ENCODE measurements at regions not wholly inside any gene's neighbourhood (a gene's known extent, or its start where the extent isn't known, plus 50 kb on each side); places are given as distances from the start of the nearest gene placed in this dataset.
"Not testable (repeated sequence)": the region's sequence is repeated elsewhere in the genome, so short reads cannot be mapped to it uniquely, and the experiment has no call there.

DNA sequence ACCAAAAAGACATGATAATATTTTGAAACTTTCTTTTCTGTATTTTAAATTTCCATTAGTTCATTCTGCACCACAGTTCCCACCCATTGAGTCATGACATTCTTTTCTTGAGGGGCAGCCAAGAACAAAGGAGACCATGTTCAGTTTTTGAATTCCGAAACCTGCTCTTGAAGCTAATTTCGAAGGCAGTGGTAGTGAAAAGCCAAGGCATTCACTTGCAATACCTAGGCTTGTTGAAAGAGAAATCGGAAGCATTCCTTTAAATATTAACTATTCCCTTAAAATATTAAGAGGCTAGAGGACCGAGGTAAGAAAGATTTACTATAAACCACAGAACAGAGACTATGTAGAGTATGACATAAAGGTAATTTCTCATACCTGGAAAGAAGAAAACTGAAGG, 256.3 kb downstream of the ADGRL2 start:
- no peak overlapping the region for H3K4me3 ChIP-seq (ENCODE audit: low read depth, low read length)

DNA sequence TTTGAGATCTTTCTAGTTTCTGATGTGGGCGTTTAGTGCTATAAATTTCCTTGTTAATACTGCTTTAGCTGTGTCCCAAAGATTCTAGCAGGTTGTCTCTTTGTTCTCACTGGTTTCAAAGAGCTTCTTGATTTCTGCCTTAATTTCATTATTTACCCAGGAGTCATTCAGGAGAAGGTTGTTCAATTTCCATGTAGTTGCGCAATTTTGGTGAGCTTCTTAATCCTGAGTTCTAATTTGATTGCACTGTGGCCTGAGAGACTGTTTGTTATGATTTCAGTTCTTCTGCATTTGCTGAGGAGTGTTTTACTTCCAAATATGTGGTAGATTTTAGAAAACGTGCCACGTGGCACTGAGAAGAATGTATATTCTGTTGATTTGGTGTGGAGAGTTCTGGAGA, 254.6 kb downstream of the ADGRL2 start:
- not testable (repeated sequence) for H3K4me3 ChIP-seq (ENCODE audit: low read depth, low read length)

DNA sequence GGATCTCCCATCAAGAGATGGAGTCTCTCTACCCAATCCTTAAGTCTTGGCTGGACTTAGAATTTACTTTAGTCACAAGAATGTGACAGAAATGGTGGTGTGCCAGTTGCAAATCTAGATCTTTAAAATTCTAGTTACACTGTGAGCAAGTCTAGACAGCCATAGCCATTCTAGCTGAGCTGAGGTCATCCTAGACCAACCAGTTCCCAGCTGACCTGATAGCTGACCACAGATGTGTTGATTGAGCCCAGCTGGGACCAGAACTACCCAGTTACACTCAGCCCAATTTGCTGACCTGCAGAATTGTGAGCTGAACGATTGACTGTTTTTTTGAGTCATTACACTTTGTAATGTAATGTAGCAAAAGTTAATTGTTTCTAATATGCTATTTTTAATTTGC, 251.8 kb downstream of the ADGRL2 start:
- H3K4me3 ChIP-seq (ENCODE audit: low read depth, low read length), result no peak overlapping the region

DNA sequence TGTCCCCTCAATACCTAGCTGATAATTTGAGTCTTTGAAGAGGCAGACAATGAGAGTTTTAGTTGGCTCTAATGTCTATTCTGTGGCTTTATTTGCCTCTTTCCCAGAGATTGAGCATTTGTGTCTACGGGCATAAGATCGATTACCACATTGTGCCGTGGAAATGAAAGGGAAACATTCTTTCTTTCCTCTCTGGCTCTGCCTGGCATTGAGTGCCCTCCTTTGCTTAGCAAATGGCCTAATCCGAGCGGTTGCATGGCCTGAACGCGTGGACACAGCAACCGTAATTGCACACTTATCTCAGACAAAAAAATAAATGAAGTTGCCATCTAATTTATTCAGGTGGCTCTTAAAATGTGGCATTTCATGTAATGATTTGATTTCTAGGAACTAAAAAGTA, 247.9 kb downstream of the ADGRL2 start:
- no peak overlapping the region for H3K4me3 ChIP-seq (ENCODE audit: low read depth, low read length)

DNA sequence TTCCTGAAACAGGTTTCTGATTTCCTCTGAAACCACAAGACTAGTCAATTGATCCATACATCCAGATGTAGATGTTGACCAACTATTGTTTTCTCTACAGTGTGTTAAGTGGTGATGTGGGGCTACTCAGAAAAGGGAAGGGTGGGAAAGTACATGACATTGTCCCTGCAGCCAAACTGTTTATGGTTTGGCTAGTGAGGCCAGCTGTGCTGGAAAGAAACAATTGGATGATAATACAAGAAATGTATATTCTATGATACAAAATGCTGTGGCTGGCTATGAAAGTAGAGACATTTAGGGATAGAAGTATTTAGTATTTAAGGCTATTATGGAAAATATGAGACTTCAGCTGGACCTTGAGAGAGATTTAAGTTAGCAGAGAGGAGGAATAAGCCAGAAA, 244.5 kb downstream of the ADGRL2 start:
- no peak overlapping the region for H3K4me3 ChIP-seq (ENCODE audit: low read depth, low read length)

DNA sequence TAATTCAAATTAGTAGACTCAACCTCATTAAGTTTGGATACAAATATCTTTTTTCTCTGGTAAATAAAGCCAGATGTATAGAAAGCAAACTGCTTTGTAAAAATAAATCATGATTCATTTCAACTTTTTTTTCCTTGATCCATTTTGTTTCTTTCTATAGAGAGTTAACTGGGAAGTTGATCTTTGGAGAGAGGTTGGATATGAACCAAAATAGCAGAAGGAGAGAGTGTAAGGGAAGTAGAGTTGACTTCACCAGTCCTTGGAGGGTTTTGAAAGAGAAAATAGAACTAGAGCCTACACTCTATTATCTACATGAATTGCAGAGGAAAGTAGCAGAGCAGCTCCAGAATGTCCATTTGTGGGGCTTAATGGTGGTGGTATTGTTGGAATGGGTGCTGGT, 243.8 kb downstream of the ADGRL2 start:
- H3K4me3 ChIP-seq (ENCODE audit: low read depth, low read length), result no peak overlapping the region

DNA sequence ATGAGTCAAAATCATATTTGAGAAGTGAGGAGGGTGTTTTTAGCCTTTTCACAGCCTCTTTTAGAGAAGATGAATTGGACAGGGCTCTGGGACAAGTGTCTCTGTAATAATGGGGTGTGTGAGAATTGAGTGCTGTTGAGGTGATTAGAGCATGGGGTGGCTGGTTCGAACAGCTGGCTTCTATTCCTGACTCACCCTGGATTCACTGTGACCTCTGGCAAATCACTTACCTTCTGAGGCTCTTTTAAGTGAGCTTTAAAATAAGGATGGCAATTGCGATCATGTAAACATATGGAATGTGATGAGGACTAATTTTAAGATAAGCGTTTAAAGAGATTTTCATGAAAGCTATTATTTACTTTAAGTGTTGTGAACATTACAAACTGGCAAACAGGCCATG, 243.4 kb downstream of the ADGRL2 start:
- H3K4me3 ChIP-seq (ENCODE audit: low read depth, low read length), result no peak overlapping the region

DNA sequence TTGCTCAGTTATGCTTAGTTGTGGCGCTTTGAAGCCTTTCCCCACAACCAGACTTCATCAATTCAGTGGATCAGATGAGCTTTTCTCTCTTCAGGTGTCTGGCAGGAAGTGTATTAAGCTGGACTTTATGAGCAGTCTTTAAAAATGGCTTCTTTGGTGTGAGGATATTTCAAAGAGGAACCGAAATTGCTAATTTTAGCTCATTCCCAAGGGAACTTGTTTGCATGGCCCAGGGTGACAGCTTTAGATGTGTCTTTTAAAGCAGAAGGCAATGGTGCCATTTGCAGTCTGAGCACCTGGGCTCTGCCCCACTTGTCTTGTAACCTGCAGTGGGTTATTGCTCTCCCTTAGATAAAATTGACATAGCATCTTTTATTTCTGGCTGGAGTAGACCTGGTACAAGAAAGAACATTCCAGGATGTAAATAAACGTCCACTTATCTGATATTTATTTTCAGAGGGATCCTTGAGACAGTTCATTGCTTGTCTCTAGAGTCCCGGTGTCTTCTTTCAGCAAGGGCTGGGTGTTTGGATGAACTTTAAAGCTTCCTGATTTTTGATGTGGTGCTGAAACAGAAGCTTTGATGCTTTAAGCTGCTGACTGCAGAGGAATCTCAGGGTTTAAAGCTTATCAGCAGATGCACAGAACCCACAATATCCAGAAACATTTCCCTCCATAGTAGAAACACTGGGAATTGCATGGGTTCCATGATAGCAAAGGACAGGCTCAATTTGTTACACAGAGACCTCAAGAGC, 241.7 kb downstream of the ADGRL2 start:
- no peak overlapping the region for H3K4me3 ChIP-seq (ENCODE audit: low read depth, low read length)
